NT2/D1 (cell line): ENCODE measurements at regions not wholly inside any gene's neighbourhood (a gene's known extent, or its start where the extent isn't known, plus 50 kb on each side); places are given as distances from the start of the nearest gene placed in this dataset.

Source experiments
- YY1 ChIP-seq: IDR thresholded peaks from 2 replicates; pipeline ENCODE4 v1.6.1; 2011; ENCODE audit not compliant: insufficient read length, insufficient read depth
- ZNF274 ChIP-seq: IDR thresholded peaks from 2 replicates; pipeline ENCODE4 v1.6.1; 2011; ENCODE audit warnings: mild to moderate bottlenecking, low read depth, low read length

- TF ChIP-seq YY1 (no peak), ZNF274 (no peak)
These were observed 69.7 kb upstream of the SOD1 start for GRCh38 chr21:31589820-31590219.
